AML-193 (cell line): ENCODE measurements at regions not wholly inside any gene's neighbourhood (a gene's known extent, or its start where the extent isn't known, plus 50 kb on each side); places are given as distances from the start of the nearest gene placed in this dataset.

Source experiments
- DNase-seq, 2 experiments: peaks; one replicate each; lab custom pipeline; 2025; lab: John Stamatoyannopoulos, UW

DNA sequence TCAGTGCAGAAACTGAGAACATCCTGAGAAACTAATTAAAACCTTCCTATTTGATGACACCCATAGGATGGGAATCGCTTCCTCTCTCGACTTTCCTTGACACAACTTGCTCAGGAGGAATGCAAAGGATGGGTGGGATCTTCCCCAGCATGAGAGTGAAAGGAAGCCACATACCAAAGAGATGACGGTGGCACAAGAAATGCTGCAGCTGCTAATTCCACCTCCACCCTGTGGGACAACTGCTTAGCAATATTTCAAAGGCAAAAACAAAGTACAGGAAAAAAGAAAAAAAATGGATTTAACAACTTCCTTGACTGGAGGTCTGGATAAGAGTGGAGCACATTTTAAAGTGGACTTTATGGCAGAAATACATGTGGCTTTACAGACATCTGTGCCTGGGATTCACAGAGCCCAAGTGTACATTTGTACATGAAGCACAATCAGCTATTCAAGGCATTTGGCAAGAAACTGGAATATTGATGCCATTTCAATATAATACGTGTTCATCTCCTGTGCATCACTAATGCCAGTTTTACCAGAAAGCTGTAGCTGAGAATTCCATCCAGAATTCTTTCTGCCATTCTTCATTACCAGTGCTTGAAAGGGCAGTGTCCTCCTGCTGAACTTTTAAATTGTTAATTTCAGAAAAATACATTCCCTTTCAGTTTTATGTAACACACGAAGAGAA lies 359.2 kb upstream of the ACTBL2 start:
- DNase-seq, result no peak

GRCh38 chr5:57839437-57840079 lies 356.9 kb upstream of the ACTBL2 start:
- no peak for DNase-seq

DNA sequence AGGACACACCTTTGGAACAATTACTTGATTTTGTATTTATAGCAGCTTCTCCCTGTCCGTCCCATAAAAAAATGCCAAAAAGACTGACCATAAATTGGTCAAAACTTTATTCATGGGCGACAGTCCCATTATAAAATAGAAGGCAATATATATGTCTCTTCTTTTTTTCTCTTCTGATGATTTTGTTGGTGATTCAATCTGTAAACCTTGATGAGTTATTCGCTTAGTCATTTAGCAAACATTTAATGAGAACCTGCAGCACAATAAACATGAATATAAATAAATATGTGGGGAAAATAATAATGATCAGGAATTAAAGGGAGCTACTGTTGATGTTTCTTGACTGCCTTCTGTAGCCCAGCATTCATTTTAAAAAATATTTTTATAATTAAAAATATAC lies 356.4 kb upstream of the ACTBL2 start:
- DNase-seq, result no peak

GRCh38 chr5:57836921-57837320 lies 354.3 kb upstream of the ACTBL2 start:
- DNase-seq, result no peak

DNA sequence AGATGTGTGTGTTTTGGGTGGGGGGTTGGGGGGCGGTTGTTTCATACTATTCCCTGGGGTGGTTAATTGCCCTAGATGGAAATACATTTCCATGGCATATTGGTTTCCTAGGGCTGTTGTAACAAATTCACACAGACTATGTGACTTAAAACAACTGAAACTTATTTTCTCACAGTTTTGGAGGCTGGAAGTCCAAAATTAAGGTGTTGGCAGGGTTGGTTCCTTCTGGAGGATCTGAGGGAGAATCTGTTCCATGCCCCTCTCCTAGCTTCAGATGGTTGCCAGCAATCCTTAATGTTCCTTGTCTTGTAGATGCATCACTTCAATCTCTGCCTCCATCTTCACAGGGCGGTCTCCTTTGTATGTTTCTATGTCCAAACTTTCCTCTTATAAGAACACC lies 353.7 kb upstream of the ACTBL2 start:
- no peak for DNase-seq

GRCh38 chr5:57834829-57835608 lies 352.4 kb upstream of the ACTBL2 start:
- no peak for DNase-seq

DNA sequence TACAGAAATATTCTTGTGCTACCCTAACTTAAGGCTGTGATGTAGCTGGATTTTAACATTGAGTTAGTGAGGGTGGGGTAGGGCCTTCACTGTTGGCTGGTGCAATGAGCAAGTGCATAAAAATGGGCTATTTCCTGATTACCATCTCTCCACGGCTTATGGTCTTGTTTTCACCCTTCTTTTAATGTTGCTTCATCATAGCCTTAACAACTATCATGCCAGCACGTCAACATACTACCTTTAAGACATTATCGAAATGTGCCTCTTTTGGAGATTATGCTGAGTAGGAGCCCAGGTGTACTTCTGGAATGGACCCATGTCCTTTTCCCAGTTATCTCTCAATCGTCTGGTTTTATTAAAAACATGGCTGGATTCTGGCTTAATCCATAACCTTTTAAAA lies 350.9 kb upstream of the ACTBL2 start:
- DNase-seq, result no peak

DNA sequence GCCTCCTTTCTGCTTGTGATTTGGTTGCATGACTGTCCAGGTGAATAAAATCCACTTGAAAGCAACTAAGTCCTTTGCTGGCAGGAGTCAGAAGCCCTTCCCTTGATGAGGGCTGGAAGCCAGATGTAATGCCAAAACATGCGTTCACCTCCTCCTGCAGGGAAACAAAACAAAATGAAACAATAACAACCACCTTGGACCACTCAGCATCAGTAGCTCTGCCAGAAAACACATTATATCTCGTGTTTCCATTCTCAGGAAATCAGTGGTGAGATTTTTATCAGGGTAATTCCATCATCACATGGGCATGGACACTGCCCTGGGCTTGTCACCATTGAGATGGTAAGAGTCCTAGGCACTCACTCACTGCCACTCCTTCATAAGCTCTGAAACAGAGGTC lies 350.3 kb upstream of the ACTBL2 start:
- DNase-seq, result no peak

DNA sequence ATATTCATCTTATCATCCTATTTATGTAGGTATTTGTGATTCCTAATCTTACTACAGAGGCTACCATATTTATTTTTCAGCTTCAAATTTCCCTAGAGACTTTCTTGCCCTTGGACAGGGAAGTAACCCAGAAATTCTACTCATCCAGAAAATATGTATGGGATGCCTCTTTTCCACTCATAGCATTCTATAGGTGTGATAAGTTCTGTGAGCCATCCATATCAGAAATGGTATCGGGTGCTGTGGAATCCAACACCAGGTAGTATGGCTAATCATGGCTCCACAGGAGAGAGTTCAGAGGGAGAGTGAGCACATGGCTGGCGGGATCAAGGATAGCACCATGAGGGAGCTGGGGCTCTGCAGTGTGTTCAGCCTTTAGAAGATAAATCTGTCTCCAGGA lies 349.3 kb upstream of the ACTBL2 start:
- DNase-seq, result no peak

DNA sequence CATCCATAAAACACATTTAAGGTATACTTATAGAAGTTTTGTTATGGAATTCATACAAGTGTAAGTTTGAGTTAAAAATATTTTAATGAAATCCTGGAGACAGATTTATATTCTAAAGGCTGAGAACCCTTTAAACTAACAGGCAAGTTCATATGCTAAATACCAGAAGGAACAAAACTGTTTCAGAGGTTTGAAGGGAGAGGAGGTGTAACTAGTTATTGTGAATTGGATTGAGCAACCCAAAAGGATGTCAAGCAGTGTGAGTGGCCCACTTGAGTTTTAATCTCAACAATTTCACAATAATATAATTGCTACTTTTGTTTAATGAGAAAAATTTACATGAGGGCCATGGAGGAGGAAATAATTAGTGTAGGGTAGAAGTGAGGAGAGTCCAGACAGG lies 348.5 kb upstream of the ACTBL2 start:
- DNase-seq, result no peak

- no peak for DNase-seq
These were observed 345.6 kb upstream of the ACTBL2 start for GRCh38 chr5:57828221-57828620.

- DNase-seq, result no peak
These were observed 342.5 kb upstream of the ACTBL2 start for GRCh38 chr5:57825031-57825686.

DNA sequence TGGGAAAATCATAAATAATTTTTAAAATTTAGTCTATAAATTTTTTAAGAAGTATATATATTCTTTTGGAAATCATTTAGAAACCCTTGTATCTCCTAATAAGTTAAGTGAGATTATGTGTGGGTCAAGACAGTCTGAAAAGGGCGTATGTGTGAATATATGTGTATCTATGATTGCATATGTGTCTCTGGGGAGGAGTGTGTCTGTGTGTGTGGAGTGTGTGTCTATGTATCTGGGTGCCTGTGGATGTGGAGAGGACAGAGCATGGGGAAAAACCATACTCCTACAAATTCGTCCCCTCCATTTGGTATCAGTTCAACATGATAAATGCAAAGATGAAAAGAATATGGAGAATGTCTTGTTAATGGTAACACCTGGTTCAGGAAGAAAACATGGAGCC lies 342.0 kb upstream of the ACTBL2 start:
- DNase-seq, result no peak

DNA sequence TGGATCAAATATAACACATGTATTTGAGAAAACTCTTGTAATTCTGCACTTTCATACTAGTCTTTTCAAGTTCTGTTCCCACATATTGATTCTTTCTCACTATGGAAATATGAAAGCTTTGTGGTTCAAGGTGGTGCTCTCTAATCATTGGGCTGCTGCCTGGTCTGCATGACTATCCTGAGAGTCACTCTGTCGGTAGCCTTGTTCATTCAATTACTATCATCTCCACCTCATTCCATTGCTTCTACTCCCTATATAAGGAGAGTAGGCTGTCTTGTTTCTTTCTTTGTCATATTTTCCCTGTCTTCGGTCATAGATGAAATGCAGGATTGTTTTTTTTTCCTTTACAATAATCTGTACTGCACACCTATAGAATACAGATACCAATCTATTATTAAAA lies 341.4 kb upstream of the ACTBL2 start:
- no peak for DNase-seq

- no peak for DNase-seq
These were observed 340.0 kb upstream of the ACTBL2 start for GRCh38 chr5:57822651-57823050.

DNA sequence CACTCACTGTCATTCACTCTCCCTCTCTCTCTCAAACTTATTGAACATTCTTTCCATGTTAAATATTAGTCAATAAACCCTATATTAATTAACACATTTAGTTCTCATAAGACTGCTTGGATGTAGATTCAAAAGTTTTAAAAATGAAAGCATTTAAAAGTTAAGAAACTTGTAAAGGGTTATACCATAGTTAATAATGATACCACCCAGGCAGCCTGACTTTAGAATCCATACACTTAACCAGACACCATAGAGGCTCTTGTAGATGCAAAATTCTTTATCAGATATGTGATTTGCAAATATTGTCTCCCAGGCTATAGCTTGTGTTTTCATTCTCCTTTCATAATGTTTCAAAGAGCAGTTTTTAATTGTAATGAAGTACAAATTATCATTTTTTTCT lies 335.8 kb upstream of the ACTBL2 start:
- no peak for DNase-seq

- no peak for DNase-seq
These were observed 335.3 kb upstream of the ACTBL2 start for GRCh38 chr5:57817924-57818323.

GRCh38 chr5:57817001-57817453 lies 334.4 kb upstream of the ACTBL2 start:
- no peak for DNase-seq

DNA sequence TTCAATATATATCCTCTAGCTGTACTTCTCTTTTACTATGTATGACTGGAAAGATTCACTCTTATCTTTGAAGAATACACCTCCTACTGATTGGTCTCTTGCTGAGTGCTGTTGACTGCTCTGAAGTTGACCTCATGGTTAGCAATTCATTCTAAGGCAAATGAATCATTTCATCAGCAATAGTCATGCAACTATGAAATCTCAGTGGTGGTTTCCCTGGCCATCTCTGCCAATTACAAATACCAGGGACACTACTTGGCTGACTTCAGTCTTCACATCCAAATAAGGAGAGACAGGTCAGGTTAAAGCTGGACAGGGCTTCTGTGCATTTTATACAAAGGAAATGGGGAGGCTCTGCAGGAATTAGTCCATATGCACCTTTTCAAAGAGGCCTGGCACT lies 333.5 kb upstream of the ACTBL2 start:
- DNase-seq, result no peak

GRCh38 chr5:57805732-57806131 lies 323.1 kb upstream of the ACTBL2 start:
- no peak for DNase-seq

DNA sequence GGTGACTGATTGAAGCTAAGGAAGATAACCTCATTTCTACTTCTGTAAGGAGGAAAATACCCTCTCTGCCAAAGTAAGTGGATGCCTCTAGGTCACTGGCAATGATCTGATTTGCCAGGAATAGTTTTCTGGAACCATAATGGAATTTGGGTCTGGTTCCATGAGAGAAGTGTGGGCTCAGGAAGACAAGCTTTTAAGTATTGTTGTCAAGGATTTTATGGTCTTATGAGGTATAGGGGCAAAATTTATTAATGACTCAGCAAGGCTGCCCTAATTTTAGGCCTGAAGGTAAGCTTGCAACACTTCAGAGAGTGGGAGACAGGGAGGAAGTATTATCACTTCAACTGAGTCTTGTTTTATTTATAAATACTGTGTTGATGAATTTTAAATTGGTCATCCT lies 322.6 kb upstream of the ACTBL2 start:
- no peak for DNase-seq

- no peak for DNase-seq
These were observed 321.9 kb upstream of the ACTBL2 start for GRCh38 chr5:57804505-57804904.

GRCh38 chr5:57804007-57804444 lies 321.4 kb upstream of the ACTBL2 start:
- DNase-seq, result no peak
